Sigmoid colon (tissue), 3 donors: ENCODE measurements at regions not wholly inside any gene's neighbourhood (a gene's known extent, or its start where the extent isn't known, plus 50 kb on each side); places are given as distances from the start of the nearest gene placed in this dataset.

Experiments
- small RNA-seq, 3 donors: library from RNA; depleted of rRNA; stranded (forward); fragments of <200 nt; gene quantifications; one replicate each; pipeline ENCODE3, GENCODE V24; 2016

Small RNA genes lying in the stretch of these regions (small RNA-seq; reads per million reads assigned to genes)
- gene MIR4437: 0 reads per million in 3 donors
